ENCODE measurements at regions not wholly inside any gene's neighbourhood (a gene's known extent, or its start where the extent isn't known, plus 50 kb on each side); places are given as distances from the start of the nearest gene placed in this dataset.

DNA sequence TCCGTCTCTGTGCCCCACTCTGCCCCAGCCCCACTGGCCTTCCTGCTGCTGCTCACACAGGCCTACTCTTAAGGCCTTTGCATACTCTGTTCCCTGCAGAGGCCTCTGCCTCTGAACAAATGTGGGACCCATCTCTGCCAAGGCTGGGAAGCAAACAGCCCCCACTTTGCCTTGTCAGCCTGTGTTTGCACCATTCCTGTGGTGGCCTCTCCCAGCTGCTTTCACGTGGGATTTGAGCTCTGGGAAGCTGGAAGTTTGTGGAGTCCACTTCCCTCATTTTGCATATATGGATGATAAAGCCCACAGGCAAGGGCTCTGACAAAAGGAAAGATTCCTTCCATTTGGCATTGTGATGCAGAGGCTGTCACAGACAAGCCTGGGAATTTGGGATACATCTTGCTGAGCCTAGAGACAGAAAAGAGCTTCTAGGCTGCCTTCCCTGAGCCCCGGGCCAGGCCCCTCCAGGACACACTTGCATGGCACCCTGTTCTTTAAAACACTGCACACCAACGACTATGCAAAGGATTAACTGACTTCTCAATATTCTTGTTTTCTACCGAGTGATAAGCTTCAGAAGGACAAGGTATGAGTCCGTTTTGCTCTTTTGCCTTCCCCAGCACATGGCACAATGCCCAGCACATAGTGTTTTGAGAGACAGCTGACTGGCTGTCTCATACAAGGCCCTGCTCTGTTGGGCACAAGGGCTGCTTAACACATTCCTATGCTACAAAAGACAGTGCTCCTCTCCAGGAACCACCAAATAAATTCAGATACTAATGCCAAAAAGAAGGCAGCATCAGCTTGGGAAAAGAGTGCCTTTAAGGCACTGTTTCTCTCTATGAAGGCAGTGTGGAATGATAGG lies 120.7 kb upstream of the TOPAZ1 start:
- Histone ChIP-seq H3K9me3 (ENCODE audit: control insufficient read depth, insufficient read depth, low read length) (no peaks in the 10 kb centered on the region), H3K4me2 (ENCODE audit: low read depth, low read length) (no peak overlapping the region), H3K4me1 (ENCODE audit: control insufficient read depth, insufficient read depth, low read length) (no peaks in the 10 kb centered on the region), H2BK15ac (ENCODE audit: low read depth, low read length) (no peak overlapping the region), H4K8ac (ENCODE audit: low read depth in 2 of 2, low read length in 2 of 2) (no peak overlapping the region), H2BK5ac (ENCODE audit: low read depth, low read length, poor library complexity, severe bottlenecking) (no peak overlapping the region), H2AK5ac (ENCODE audit: low read depth, low read length) (no peak overlapping the region), H2BK20ac (ENCODE audit: low read depth, low read length) (no peak overlapping the region), H4K20me1 (ENCODE audit: insufficient read depth, low read length) (no peaks in the 10 kb centered on the region), H3K27ac (ENCODE audit: insufficient read depth, low read length) (no peak overlapping the region), H3K23ac (ENCODE audit: low read depth, low read length) (no peak overlapping the region), H2AFZ (replicated peaks; ENCODE audit: low read length, poor library complexity) (no peak overlapping the region), H2BK120ac (ENCODE audit: low read depth, low read length) (no peak overlapping the region), H3K4me3 (ENCODE audit: insufficient read depth, low read depth, low read length) (no peak overlapping the region), H2AK9ac (replicated peaks; ENCODE audit: low read depth, low read length, poor library complexity) (no peak overlapping the region), H4K91ac (ENCODE audit: insufficient read depth, low read depth, low read length) (no peak overlapping the region), H3K4ac (ENCODE audit: low read depth, low read length) (no peak overlapping the region), H3K9ac (ENCODE audit: low read depth, low read length) (no peak overlapping the region), H3K79me1 (ENCODE audit: low read depth in 1 of 2, low read length in 2 of 2) (no peaks in the 10 kb centered on the region), H3K9me1 (ENCODE audit: insufficient read depth, low read length) (no peaks in the 10 kb centered on the region), H3K14ac (replicated peaks; ENCODE audit: low read depth, low read length) (no peak overlapping the region), H3K36me3 (ENCODE audit: control insufficient read depth, insufficient read depth, low read length) (no peaks in the 10 kb centered on the region), H3K56ac (ENCODE audit: extremely low read depth, insufficient read depth, low read length) (no peak overlapping the region), H3K27me3 (ENCODE audit: control insufficient read depth, insufficient read depth, low read length) (peaks cover 7% of the 10 kb centered on the region), H3K18ac (ENCODE audit: low read depth, low read length) (no peak overlapping the region), H4K5ac (ENCODE audit: low read depth, low read length) (no peak overlapping the region)
- dilution Hi-C loops (cut with HindIII; ENCODE audit: low sequenced_read_pairs, unreplicated experiment) (no loop called here), intact Hi-C loops (cut with micrococcal nuclease) (no loop called here), in situ Hi-C loops (cut with MboI; ENCODE audit: low sequenced_read_pairs) (no loop called here)
- CTCF ChIA-PET: no interaction called here
- DNase-seq: no peak
- ATAC-seq (ENCODE audit: low read depth): no peak
- TF ChIP-seq FOS (IDR thresholded peaks at IDR 0.05; ENCODE audit: low read depth, low read length) (no peak), SMC3 (IDR thresholded peaks at IDR 0.05; ENCODE audit: low read depth, low read length) (no peak), POLR2A (IDR thresholded peaks at IDR 0.05; ENCODE audit: low read depth, low read length) (no peak), ELK1 (IDR thresholded peaks at IDR 0.05; ENCODE audit: borderline replicate concordance, low read depth, low read length) (no peak), NFE2L2 (IDR thresholded peaks at IDR 0.05; ENCODE audit: low read depth, low read length) (no peak), CHD1 (IDR thresholded peaks at IDR 0.05; ENCODE audit: low read depth, low read length) (no peak), CEBPB (IDR thresholded peaks at IDR 0.05; ENCODE audit: low read depth, low read length) (no peak), BHLHE40 (IDR thresholded peaks at IDR 0.05; ENCODE audit: low read depth, low read length) (no peak), MAZ (IDR thresholded peaks at IDR 0.05; ENCODE audit: borderline replicate concordance, low read depth, low read length) (no peak), MXI1 (IDR thresholded peaks at IDR 0.05; ENCODE audit: borderline replicate concordance, low read depth, low read length) (no peak), RAD21 (IDR thresholded peaks at IDR 0.05; ENCODE audit: low read length) (no peak), RFX5 (IDR thresholded peaks at IDR 0.05; ENCODE audit: low read depth, low read length) (no peak), RCOR1 (IDR thresholded peaks at IDR 0.05; ENCODE audit: insufficient replicate concordance, low read length) (no peak), MAFK (IDR thresholded peaks at IDR 0.05; ENCODE audit: low read depth, low read length) (no peak)
- TF ChIP-seq, protein P1, sequence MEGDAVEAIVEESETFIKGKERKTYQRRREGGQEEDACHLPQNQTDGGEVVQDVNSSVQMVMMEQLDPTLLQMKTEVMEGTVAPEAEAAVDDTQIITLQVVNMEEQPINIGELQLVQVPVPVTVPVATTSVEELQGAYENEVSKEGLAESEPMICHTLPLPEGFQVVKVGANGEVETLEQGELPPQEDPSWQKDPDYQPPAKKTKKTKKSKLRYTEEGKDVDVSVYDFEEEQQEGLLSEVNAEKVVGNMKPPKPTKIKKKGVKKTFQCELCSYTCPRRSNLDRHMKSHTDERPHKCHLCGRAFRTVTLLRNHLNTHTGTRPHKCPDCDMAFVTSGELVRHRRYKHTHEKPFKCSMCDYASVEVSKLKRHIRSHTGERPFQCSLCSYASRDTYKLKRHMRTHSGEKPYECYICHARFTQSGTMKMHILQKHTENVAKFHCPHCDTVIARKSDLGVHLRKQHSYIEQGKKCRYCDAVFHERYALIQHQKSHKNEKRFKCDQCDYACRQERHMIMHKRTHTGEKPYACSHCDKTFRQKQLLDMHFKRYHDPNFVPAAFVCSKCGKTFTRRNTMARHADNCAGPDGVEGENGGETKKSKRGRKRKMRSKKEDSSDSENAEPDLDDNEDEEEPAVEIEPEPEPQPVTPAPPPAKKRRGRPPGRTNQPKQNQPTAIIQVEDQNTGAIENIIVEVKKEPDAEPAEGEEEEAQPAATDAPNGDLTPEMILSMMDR (conservative IDR thresholded peaks at IDR 0.05; ENCODE audit: low read depth, low read length): no peak
- TF ChIP-seq, protein P2, sequence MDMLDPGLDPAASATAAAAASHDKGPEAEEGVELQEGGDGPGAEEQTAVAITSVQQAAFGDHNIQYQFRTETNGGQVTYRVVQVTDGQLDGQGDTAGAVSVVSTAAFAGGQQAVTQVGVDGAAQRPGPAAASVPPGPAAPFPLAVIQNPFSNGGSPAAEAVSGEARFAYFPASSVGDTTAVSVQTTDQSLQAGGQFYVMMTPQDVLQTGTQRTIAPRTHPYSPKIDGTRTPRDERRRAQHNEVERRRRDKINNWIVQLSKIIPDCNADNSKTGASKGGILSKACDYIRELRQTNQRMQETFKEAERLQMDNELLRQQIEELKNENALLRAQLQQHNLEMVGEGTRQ (IDR thresholded peaks at IDR 0.05; ENCODE audit: low read depth, low read length): no peak
- POLR2A ChIA-PET (ENCODE audit: unreplicated experiment): no interaction called here
- WGBS, 2 experiments (ENCODE audit: extremely low coverage in 2 of 2, insufficient read length in 1 of 2): 15% methylated on average over 5 of the region's 6 CpGs; no CpG with 5 or more reads in 1 of the 2 experiments
- BruUV-seq (replicated peaks): no TSS peak

Data from IMR-90 (cell line).